GM10248 (cell line): ENCODE measurements at regions not wholly inside any gene's neighbourhood (a gene's known extent, or its start where the extent isn't known, plus 50 kb on each side); places are given as distances from the start of the nearest gene placed in this dataset.
A peak's percentile ranks its signal among the peaks of the same experiment; 100 is the strongest.

Experiments
- CTCF ChIA-PET: fragments of 300-600 bp; sonication (Branson Sonifier 250); formaldehyde crosslinking; extraction: SDS; loops from one replicate; lab custom pipeline; 2021; ENCODE audit warnings: antibody characterized with exemption; lab: Yijun Ruan, JAX
- POLR2A ChIA-PET: fragments of 350-650 bp; sonication (Branson Sonifier 250); formaldehyde crosslinking; extraction: SDS; loops from one replicate; lab custom pipeline; 2020; ENCODE audit warnings: antibody characterized with exemption; lab: Yijun Ruan, JAX
- DNase-seq: peaks from one replicate; pipeline ENCODE4 v3.0.0; 2012; ENCODE audit errors: extremely low spot score
- TF ChIP-seq, protein P1 (sequence below): IDR thresholded peaks from 2 replicates; pipeline ENCODE4 v1.5.1; 2012; ENCODE audit warnings: mild to moderate bottlenecking, low read depth; ENCODE audit errors: extremely low read depth, missing control alignments, control extremely low read depth

- CTCF ChIA-PET, result interaction anchor here (1.2 kb wide), 1 partner anchor 54 kb away, joined by 3 read pairs; no protein-coding TSS in a partner anchor
- TF ChIP-seq, protein P1, sequence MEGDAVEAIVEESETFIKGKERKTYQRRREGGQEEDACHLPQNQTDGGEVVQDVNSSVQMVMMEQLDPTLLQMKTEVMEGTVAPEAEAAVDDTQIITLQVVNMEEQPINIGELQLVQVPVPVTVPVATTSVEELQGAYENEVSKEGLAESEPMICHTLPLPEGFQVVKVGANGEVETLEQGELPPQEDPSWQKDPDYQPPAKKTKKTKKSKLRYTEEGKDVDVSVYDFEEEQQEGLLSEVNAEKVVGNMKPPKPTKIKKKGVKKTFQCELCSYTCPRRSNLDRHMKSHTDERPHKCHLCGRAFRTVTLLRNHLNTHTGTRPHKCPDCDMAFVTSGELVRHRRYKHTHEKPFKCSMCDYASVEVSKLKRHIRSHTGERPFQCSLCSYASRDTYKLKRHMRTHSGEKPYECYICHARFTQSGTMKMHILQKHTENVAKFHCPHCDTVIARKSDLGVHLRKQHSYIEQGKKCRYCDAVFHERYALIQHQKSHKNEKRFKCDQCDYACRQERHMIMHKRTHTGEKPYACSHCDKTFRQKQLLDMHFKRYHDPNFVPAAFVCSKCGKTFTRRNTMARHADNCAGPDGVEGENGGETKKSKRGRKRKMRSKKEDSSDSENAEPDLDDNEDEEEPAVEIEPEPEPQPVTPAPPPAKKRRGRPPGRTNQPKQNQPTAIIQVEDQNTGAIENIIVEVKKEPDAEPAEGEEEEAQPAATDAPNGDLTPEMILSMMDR, result no peak
- POLR2A ChIA-PET, result no interaction called here
- DNase-seq, result no peak
Measured at GRCh38 chr1:201739080-201739479, 89.9 kb upstream of the IPO9 start.

- ChIA-PET CTCF (interaction anchor here (1.2 to 1.3 kb wide), 3 partner anchors 30 to 269 kb away, joined by 3 to 4 read pairs (median 3); no protein-coding TSS in a partner anchor), POLR2A (no interaction called here)
- TF ChIP-seq, protein P1, result no peak
- peak; percentile 45 for DNase-seq
Measured at GRCh38 chr1:201739492-201740085, 89.4 kb upstream of the IPO9 start.

GRCh38 chr1:201740086-201740541 is 88.8 kb upstream of the IPO9 start:
- CTCF ChIA-PET, result interaction anchor here (1.2 to 1.3 kb wide), 3 partner anchors 31 to 269 kb away, joined by 3 to 4 read pairs (median 3); no protein-coding TSS in a partner anchor
- TF ChIP-seq, protein P1, result no peak
- DNase-seq, result no peak
- POLR2A ChIA-PET, result no interaction called here

GRCh38 chr1:201740670-201741111 is 88.3 kb upstream of the IPO9 start:
- DNase-seq, result no peak
- TF ChIP-seq, protein P1, result no peak
- POLR2A ChIA-PET, result no interaction called here
- CTCF ChIA-PET, result interaction anchor here (1.3 kb wide), 2 partner anchors 31 to 268 kb away, joined by 3 to 4 read pairs; no protein-coding TSS in a partner anchor

- ChIA-PET POLR2A (no interaction called here), CTCF (interaction anchor here (0.9 to 1.4 kb wide), 3 partner anchors 33 to 84 kb away, joined by 3 to 5 read pairs (median 5); no protein-coding TSS in a partner anchor)
- DNase-seq, result no peak
- TF ChIP-seq, protein P1, result no peak
Measured at GRCh38 chr1:201741763-201742342, 87.1 kb upstream of the IPO9 start.

DNA sequence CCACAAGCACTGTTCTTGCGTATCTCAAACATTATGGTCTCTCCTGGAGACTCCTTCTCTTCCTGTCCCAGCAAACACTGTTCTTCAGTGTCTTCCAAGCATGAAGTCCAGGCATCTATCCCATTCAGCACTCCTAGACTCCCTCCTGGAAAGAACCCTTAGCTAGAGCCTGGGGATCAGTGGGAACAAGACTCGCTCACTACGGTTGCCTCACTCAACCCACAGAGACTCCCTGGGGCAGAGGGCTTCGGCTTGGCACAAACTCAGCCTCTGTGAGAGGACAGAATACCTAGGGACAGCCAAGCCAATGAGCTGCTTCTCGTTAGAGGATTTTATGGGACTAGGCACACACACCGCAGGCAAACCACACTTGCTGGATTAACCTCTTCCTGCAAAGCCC is 86.5 kb upstream of the IPO9 start:
- no peak for DNase-seq
- ChIA-PET POLR2A (no interaction called here), CTCF (interaction anchor here (0.9 to 1.8 kb wide), 6 partner anchors 14 to 85 kb away, joined by 3 to 5 read pairs (median 4); no protein-coding TSS in a partner anchor)
- TF ChIP-seq, protein P1, result no peak
